ENCODE measurements at regions not wholly inside any gene's neighbourhood (a gene's known extent, or its start where the extent isn't known, plus 50 kb on each side); places are given as distances from the start of the nearest gene placed in this dataset.

DNA sequence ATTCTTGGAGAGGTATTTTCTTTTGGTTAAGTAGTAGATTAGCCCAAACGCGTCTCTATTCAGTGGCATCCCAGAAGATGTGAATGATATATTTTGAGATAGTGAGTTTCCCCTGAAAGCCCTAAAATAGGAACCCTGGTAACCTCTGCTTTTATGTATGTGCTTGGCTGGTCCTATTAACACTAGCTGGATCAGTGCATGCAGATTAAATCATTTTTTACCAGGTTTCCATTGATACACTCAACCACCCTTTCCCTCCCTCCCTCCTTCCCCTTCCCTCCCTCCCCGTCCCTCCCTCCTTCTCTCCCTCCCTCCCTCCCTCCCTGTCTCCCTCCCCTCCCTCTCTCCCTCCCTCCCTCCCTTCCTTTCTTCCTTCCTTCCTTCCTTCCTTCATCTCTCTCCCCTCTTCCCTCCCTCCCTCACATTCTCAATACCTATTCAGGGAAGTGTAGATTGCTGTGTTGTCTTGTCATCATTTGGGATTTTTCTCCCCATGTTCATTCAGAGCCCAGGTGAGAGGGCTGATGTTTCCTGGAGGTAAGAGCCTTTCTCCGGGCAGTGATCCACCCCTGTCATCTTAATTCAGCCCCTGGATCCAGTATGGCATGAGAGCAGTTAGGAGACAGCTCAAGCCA, 406.8 kb downstream of the PRDM2 start:
- no peak for DNase-seq (ENCODE audit: low read depth)
- H3K4me3 ChIP-seq (ENCODE audit: low read depth, low read length), result no peak overlapping the region
- in situ Hi-C loops (cut with HindIII; ENCODE audit: low sequenced_read_pairs), result loop anchor here (10.0 kb wide), 1 partner anchor 62 kb away; no protein-coding TSS in a partner anchor
- TF ChIP-seq CTCF (IDR thresholded peaks at IDR 0.05; ENCODE audit: low read depth, low read length, missing control alignments), result no peak

DNA sequence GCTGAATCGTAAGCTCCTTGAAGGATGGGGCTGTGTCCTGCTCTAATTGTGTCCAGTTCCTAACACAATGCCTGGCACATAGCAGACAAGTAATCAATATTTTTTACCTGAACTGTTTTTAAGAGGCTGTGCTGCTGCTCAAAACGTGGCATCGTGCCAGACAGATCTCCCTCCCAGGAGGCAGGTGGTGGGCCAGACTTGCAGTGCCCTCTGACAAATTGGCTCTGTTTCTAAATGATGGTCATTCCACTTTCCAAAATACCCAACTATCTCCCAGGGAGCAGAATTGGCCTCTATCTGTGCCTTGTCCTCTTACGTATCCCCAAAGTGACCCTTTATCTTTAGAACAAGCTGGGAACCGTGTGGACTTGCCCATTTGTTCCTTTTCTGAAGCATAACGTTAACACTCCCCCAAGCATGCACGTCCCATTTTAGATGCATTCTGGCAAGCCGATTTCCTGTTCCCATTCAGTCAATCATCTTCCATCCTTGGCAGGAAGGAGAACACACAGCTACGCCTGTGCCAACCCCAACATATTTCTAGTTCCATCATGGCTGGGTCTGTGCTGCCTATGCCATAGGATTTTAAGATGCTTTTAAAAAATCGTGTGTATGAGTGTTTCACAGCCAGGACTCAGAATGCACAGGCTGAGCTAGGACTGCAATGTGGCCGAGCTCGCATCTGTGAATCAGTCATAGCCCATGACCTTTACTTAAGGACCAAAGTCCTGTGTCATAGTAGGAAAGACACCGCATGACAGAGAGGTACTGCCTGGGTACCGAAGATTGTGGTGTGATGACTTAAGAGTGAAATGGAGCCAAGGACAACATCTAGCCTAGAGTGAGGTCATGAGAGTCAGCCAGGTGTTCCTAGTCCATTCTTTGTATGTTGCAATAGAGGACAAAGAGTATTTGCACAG, 408.6 kb downstream of the PRDM2 start:
- no peak for DNase-seq (ENCODE audit: low read depth)
- no peak overlapping the region for H3K4me3 ChIP-seq (ENCODE audit: low read depth, low read length)
- TF ChIP-seq CTCF (IDR thresholded peaks at IDR 0.05; ENCODE audit: low read depth, low read length, missing control alignments), result no peak
- in situ Hi-C loops (cut with HindIII; ENCODE audit: low sequenced_read_pairs), result loop anchor here (10.0 kb wide), 1 partner anchor 64 kb away; no protein-coding TSS in a partner anchor

DNA sequence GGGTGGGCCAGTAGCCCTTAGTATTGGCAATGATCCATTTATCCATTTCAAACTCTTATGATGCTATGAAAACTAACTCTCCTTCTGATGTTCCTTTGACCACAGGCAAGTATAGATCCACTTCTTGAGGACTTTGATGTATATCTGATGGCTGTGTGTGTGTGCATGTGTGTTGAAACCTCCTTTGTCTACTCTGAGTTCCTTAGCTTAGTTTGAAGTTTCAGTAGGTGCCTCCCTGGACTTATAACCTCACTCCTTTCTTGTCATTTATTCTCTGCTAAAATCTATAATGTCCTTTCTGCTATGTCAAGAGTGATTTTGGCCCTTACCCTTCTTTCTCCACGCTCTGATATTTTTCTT, 409.3 kb downstream of the PRDM2 start:
- in situ Hi-C loops (cut with HindIII; ENCODE audit: low sequenced_read_pairs), result loop anchor here (10.0 kb wide), 1 partner anchor 64 kb away; no protein-coding TSS in a partner anchor
- no peak overlapping the region for H3K4me3 ChIP-seq (ENCODE audit: low read depth, low read length)
- TF ChIP-seq CTCF (IDR thresholded peaks at IDR 0.05; ENCODE audit: low read depth, low read length, missing control alignments), result no peak
- DNase-seq (ENCODE audit: low read depth), result no peak

DNA sequence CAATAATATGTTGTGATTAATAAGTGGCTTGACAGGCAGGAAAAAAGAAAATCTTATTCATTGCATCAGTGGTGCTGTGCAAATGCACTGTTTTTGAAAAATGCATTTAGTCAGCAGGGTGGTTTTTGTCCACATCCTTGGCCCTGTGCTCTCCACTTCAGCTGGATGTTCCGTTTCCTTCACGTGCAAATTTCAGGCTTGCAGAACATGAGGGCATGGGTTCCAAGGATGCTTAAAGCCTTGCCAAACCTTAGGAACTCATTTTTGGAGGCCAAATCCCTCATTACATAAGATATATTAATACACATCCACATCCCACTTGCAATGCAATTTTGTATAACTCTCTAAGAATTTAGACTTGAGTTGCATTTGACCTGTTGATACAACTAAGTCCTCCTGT, 410.1 kb downstream of the PRDM2 start:
- TF ChIP-seq CTCF (IDR thresholded peaks at IDR 0.05; ENCODE audit: low read depth, low read length, missing control alignments), result no peak

GRCh38 chr1:14111121-14111520, 411.1 kb downstream of the PRDM2 start:
- no peak for DNase-seq (ENCODE audit: low read depth)
- TF ChIP-seq CTCF (IDR thresholded peaks at IDR 0.05; ENCODE audit: low read depth, low read length, missing control alignments), result no peak
- in situ Hi-C loops (cut with HindIII; ENCODE audit: low sequenced_read_pairs), result no loop called here
- no peak overlapping the region for H3K4me3 ChIP-seq (ENCODE audit: low read depth, low read length)

More for the DNA sequence above, 410.1 kb downstream of the PRDM2 start:
- no peak overlapping the region for H3K4me3 ChIP-seq (ENCODE audit: low read depth, low read length)
- no peak for DNase-seq (ENCODE audit: low read depth)
- in situ Hi-C loops (cut with HindIII; ENCODE audit: low sequenced_read_pairs), result no loop called here

- no peak overlapping the region for H3K4me3 ChIP-seq (ENCODE audit: low read depth, low read length)
- TF ChIP-seq CTCF (IDR thresholded peaks at IDR 0.05; ENCODE audit: low read depth, low read length, missing control alignments), result no peak
- no peak for DNase-seq (ENCODE audit: low read depth)
- in situ Hi-C loops (cut with HindIII; ENCODE audit: low sequenced_read_pairs), result no loop called here
These were observed 412.6 kb downstream of the PRDM2 start for GRCh38 chr1:14112613-14113012.
